Heart left ventricle (tissue), 13 donors: ENCODE measurements at regions not wholly inside any gene's neighbourhood (a gene's known extent, or its start where the extent isn't known, plus 50 kb on each side); places are given as distances from the start of the nearest gene placed in this dataset.

Source experiments
- POLR2A ChIP-seq, 2 donors: fragments of 450-650 bp; IDR thresholded peaks; one replicate each; pipeline ENCODE4 v1.6.1; 2017; ENCODE audit warnings: antibody characterized with exemption in 2 of 2, mild to moderate bottlenecking in 2 of 2, moderate library complexity in 2 of 2
- TF ChIP-seq, protein P1 (sequence below), 12 donors: fragments of 200-600 bp; sonication (generic) in 4 of 12; IDR thresholded peaks; one replicate each; pipeline versions ENCODE4 v1.5.0 to v1.8.0; 2018 to 2022; ENCODE audit warnings: antibody characterized with exemption in 12 of 12, mild to moderate bottlenecking in 5 of 12
- donor health status: ischemic (EF 13 %, LVEDD 7.1; RV severe dilation, severe dysfunction).
- donor health status: DM: no; HTN: yes; CAD: no.
- donor health status: DM: no; HTN: no; CAD: no.
- donor health status: ischemic (EF 25% LVEDD 6.9; RV normal size, moderate dysfunction).
- donor health status: ischemic (EF 25% LVEDD 5.7; RV mildly dilated, moderate dysfunction).
- donor health status: ischemic (EF 35%, LVEDD 5.7; RV mildly dilated, moderate dysfunction).
- donor health status: nonischemic (EF 11% LVEDD 7.7; RV severe dilation, severe dysfunction).
- donor health status: DM: yes; HTN: yes; CAD: no.
- donor health status: PGD.
- donor health status: ischemic (EF 29% LVEDD 5.4; RV normal size, mild dysfunction).
- donor health status: nonischemic (EF 23%, LVEDD 6.1; RV moderate dilation, normal function).

DNA sequence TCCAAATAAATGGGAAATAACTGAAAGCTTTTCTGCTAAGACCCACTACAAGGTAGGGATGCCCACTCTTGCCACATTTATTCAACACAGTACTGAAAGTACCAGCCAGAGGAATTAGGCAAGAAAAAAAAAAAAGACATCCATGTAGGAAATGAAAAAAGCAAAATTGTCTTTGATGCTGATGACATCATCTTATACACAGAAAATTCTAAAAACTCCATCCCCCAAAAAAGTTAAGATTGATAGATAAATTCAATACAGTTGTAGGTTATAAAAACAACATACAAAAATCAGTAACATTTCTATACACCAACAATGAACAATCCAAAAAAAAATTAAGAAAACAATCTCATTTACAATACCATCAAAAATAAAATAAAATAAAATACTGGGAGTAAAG, 330.4 kb downstream of the RBM26 start:
- TF ChIP-seq, protein P1, sequence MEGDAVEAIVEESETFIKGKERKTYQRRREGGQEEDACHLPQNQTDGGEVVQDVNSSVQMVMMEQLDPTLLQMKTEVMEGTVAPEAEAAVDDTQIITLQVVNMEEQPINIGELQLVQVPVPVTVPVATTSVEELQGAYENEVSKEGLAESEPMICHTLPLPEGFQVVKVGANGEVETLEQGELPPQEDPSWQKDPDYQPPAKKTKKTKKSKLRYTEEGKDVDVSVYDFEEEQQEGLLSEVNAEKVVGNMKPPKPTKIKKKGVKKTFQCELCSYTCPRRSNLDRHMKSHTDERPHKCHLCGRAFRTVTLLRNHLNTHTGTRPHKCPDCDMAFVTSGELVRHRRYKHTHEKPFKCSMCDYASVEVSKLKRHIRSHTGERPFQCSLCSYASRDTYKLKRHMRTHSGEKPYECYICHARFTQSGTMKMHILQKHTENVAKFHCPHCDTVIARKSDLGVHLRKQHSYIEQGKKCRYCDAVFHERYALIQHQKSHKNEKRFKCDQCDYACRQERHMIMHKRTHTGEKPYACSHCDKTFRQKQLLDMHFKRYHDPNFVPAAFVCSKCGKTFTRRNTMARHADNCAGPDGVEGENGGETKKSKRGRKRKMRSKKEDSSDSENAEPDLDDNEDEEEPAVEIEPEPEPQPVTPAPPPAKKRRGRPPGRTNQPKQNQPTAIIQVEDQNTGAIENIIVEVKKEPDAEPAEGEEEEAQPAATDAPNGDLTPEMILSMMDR (IDR thresholded peaks at IDR 0.05) = no peak
- no peak for TF ChIP-seq POLR2A (IDR thresholded peaks at IDR 0.05)
